HG03442 (cell line): ENCODE measurements at regions not wholly inside any gene's neighbourhood (a gene's known extent, or its start where the extent isn't known, plus 50 kb on each side); places are given as distances from the start of the nearest gene placed in this dataset.

Experiments
- ATAC-seq: cut with Tn5 transposase; IDR thresholded peaks from one replicate; pipeline ENCODE4 v1.9.1; 2021; ENCODE audit warnings: mild to moderate bottlenecking, moderate library complexity; ENCODE audit not compliant: unreplicated experiment

- no peak for ATAC-seq
Observed at GRCh38 chr6:1545654-1546053, 64.1 kb upstream of the FOXC1 start.

DNA sequence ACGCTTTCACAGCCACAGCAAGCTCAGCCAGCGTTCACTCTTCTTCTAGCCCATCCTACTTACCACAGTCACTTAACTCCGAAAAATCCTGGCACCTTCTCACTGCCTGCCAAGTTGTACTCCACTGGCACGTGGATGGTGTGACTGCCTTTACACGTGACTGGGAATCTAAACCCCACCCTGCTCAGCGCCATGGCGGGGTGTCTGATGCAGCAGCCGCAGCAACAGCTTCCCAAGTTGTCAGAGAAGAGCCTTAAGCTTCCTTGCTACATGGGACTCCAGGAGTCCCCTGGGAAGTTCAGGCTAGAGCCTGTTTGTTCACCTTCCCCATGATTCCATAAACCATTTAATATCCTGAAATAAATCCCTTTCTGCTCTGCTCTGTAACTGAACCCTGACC, 61.9 kb upstream of the FOXC1 start:
- no peak for ATAC-seq

GRCh38 chr6:1551249-1551648, 58.5 kb upstream of the FOXC1 start:
- no peak for ATAC-seq

GRCh38 chr6:1552296-1552761, 57.4 kb upstream of the FOXC1 start:
- no peak for ATAC-seq

DNA sequence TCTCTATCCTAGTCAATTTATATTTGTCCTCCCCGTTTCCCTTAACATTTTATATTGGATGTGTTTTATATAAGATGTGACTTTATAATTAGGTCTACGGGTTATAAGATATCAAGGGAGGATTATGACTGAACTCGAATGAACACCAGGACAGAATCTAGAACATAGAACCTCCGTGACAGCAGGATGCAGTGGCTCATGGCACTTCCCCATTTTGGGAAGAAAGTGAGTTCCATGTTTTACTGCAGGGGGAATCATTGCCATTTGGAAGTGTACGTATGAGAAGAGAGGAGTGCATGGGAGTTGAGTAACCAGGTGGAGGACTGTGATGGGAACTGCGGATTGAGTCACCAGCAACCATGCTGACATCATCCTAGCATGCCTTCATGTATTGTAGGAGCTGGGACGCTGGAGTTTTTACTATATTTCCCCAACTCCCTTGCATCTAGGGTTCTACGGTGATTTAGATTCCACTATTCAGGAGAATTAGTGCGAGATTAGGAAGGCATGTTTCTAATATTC, 56.1 kb upstream of the FOXC1 start:
- no peak for ATAC-seq

DNA sequence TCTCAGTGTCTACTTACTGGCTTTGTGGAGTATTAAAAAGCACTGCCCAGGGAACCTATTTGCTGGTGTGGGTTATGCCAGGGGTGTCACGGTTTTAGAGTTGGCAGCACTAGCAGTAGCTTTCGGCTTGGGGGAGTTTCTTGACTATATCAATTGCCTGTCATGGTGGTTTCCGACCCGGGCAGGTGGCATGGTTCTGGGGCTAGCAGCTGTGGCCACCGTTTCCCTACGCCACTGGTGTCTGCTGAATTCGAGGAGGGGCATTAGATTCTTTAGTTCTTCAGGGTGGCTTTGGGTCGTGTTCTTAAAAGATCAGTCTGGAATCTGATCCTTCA, 55.6 kb upstream of the FOXC1 start:
- ATAC-seq: no peak

DNA sequence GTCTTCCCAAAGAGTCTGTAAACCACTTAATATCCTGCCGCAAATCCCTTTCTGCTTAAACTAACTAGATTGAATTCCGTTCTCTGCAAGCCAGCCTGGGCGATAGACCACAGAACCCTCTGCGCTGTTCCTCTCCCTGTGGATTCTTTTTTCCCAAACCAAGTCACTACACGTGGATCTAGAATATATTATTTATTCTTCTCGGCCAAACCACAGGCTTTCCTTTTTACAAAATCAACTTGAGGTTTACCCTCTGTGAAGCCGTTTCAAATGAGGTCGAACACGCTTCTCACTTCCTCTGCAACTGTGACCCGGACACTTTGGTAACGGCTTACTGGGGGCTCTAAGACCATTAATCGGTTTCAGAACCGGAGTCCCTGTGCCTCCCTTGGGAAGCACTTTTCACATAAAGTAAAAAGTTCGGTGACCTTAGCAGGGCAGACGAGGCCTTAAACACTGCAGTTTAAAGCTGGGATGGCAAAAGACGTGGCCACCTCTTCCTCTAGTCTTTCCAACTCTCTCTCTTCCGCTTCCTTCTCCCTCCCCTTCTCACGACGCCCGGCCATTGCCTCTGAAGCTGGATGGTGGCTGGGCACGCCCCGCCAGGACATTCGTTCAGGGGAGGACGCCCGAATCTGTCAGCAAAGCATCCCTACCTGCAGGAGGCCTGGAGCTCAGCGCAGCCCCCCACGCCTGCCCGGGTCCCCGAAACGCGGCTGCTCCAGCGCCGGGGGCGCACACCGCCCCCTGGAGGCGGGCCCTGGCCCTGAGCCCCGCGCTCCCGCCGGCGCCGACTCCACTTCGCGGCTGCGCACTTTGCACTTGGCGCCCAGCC, 55.0 kb upstream of the FOXC1 start:
- ATAC-seq: peak; percentile 72

GRCh38 chr6:1558388-1558787, 51.3 kb upstream of the FOXC1 start:
- no peak for ATAC-seq
